SJCRH30 (cell line): ENCODE measurements at regions not wholly inside any gene's neighbourhood (a gene's known extent, or its start where the extent isn't known, plus 50 kb on each side); places are given as distances from the start of the nearest gene placed in this dataset.

Experiments used
- DNase-seq, 2 experiments: peaks; one replicate each; pipeline ENCODE4 v3.0.0-alpha.2; 2015 to 2020
- H3K27ac ChIP-seq: fragments of 250-450 bp; sonication (Bioruptor Pico); 2 replicates; pipeline ENCODE4 v1.5.1; 2020; ENCODE audit warnings: mild to moderate bottlenecking, moderate library complexity
- H3K27me3 ChIP-seq: fragments of 250-450 bp; sonication (Bioruptor Pico); 2 replicates; pipeline ENCODE4 v1.5.1; 2020; ENCODE audit warnings: mild to moderate bottlenecking, moderate library complexity
- H3K36me3 ChIP-seq: fragments of 250-450 bp; sonication (Bioruptor Pico); 2 replicates; pipeline ENCODE4 v1.5.1; 2020; ENCODE audit warnings: mild to moderate bottlenecking, moderate library complexity
- H3K4me1 ChIP-seq: fragments of 250-450 bp; sonication (Bioruptor Pico); 2 replicates; pipeline ENCODE4 v1.5.1; 2020; ENCODE audit warnings: mild to moderate bottlenecking, moderate library complexity
- H3K4me3 ChIP-seq: fragments of 250-450 bp; sonication (Bioruptor Pico); 2 replicates; pipeline ENCODE4 v1.5.1; 2020; ENCODE audit warnings: mild to moderate bottlenecking, moderate library complexity
- H3K9me3 ChIP-seq: fragments of 250-450 bp; sonication (Bioruptor Pico); replicated peaks from 2 replicates; pipeline ENCODE4 v1.5.1; 2020; ENCODE audit warnings: mild to moderate bottlenecking, moderate library complexity

DNA sequence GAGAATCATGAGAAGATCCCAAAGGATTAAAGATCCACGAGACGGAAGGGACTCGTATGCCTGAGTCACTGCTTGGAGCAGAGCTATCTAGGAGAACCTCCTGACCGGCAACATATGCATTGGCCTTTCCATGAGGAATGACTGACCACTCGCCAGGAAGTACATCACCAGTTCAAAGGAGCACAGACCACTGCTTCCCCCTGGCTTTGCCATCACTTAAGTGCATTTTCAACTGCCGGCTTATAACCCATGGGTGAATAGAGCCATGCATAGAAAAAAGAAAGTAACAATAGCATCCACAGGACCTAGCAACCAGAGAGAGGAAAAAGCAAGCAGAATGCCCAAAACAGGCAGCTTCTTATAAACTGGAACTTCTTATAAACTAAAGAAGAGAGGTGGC, 98.3 kb upstream of the ZC3H12C start:
- no peaks in the 10 kb centered on the region for H3K9me3 ChIP-seq
- H3K27me3 ChIP-seq, result no peaks in the 10 kb centered on the region
- no peak overlapping the region for H3K4me3 ChIP-seq
- peaks cover 15% of the 10 kb centered on the region for H3K4me1 ChIP-seq
- no peak overlapping the region; the same call in 1 of the 2 replicates for H3K27ac ChIP-seq
- H3K36me3 ChIP-seq, result no peaks in the 10 kb centered on the region
- no peak for DNase-seq

DNA sequence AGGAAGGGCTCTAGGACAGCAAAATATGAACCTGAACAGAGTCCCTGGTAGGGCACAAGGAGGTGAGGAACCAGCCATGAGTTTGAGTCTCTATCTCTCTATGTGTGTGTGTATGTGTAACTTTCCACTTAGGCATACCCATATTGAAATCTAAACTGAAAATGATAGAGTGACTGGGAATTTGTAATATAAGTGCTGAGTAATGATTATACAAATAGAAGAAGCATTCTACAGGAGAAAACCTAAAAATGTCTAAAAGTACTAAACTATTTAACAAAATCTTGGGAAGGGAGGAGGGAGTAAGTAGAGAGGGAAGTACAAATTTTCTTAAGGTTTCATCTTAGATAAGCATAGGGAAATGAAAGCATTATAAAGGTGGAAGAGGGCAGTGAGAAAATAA, 97.1 kb upstream of the ZC3H12C start:
- peaks cover 15% of the 10 kb centered on the region for H3K4me1 ChIP-seq
- H3K27ac ChIP-seq, result no peak overlapping the region
- H3K36me3 ChIP-seq, result no peaks in the 10 kb centered on the region
- no peaks in the 10 kb centered on the region for H3K27me3 ChIP-seq
- no peak overlapping the region for H3K4me3 ChIP-seq
- H3K9me3 ChIP-seq, result no peaks in the 10 kb centered on the region
- no peak for DNase-seq

DNA sequence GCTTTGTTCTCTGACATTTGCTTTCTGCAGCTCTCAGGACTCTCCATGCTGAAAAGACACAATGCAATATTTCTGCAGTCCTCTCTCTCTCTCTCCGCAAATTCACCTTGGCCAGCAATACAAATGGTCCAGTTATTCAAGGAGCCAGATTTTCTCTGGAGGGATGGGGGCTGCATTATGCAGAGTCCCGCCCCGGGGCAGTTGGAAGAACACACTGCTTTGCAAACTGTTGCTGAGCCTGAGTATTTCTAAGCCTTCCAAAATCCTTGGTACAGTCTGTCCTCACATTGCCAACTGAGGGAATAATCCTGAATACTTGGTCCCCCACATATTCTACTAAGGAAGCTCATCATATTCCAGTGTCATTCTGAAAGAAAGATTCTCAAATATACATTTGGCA, 94.3 kb upstream of the ZC3H12C start:
- no peaks in the 10 kb centered on the region for H3K27me3 ChIP-seq
- H3K9me3 ChIP-seq, result no peaks in the 10 kb centered on the region
- H3K4me1 ChIP-seq, result peaks cover 6% of the 10 kb centered on the region
- no peaks in the 10 kb centered on the region for H3K36me3 ChIP-seq
- no peak for DNase-seq
- H3K27ac ChIP-seq, result no peak overlapping the region
- no peak overlapping the region for H3K4me3 ChIP-seq

DNA sequence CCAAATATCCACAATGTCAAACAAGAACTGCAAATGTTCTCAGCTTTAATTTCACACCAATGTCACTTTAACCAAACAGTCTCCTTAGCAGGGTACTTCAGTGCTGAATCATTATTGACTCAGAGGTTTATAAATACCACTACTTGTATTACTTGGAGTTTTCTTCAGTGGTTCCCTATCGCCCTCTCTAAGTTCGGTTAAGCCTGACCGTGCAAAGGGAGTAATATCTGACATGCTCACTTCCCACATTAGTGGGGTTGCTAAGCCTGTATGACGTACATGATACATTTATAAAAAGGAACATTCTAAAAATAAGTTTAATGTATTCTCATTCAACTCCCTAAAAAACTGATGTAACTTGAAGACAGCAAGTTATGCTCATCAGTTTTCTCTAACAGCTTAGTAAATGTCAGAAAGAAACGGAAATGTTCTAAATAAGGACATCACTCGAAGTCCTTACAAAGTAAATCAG, 93.1 kb upstream of the ZC3H12C start:
- no peaks in the 10 kb centered on the region for H3K27me3 ChIP-seq
- H3K27ac ChIP-seq, result no peak overlapping the region
- H3K4me3 ChIP-seq, result no peak overlapping the region
- no peaks in the 10 kb centered on the region for H3K9me3 ChIP-seq
- DNase-seq, result peak in 1 of 2 experiments; percentile 16
- H3K4me1 ChIP-seq, result no peaks in the 10 kb centered on the region; the same call in 1 of the 2 replicates
- no peaks in the 10 kb centered on the region for H3K36me3 ChIP-seq

DNA sequence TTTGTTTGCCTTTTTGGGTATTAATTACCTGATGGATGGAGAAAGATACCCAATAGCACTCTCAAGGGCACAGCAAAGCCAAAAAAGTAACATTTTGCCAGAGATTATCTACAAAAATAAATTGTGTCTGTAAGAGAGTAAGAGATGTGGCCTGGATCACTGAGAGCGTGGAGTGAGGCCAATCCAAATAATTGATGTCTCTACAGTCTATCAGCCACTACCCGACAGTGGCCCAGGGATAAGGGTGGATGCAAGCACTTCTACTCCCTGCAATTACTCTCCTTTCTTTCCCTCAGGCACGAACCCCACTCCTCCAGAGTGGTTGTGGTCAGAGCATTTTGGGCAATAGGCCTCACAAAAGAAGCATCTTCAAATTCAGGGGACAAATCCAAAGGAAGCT, 92.3 kb upstream of the ZC3H12C start:
- no peak overlapping the region for H3K4me3 ChIP-seq

DNA sequence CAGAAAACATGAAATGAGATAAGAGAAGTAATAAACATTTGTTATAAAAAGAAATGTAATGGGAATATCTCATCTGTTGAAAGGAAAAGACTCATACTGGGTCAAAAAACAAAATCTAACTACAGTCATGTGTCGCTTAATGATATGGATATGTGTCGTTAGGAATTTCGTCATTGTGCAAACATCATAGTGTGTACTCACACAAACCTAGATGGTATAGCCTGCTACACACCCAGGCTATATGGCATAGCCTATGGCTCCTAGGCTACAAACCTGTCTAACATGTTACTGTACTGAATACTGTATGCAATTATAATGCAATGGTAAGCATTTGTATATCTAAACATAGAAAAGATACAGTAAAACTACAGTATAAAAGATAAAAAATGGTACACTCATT, 89.8 kb upstream of the ZC3H12C start:
- H3K27me3 ChIP-seq, result no peaks in the 10 kb centered on the region
- no peaks in the 10 kb centered on the region for H3K9me3 ChIP-seq
- no peaks in the 10 kb centered on the region; the same call in 1 of the 2 replicates for H3K4me1 ChIP-seq
- DNase-seq, result no peak
- no peak overlapping the region for H3K4me3 ChIP-seq
- no peak overlapping the region for H3K27ac ChIP-seq
- H3K36me3 ChIP-seq, result no peaks in the 10 kb centered on the region

More for the DNA sequence above, 92.3 kb upstream of the ZC3H12C start:
- H3K9me3 ChIP-seq, result no peaks in the 10 kb centered on the region
- H3K27ac ChIP-seq, result no peak overlapping the region
- no peaks in the 10 kb centered on the region for H3K27me3 ChIP-seq
- H3K4me1 ChIP-seq, result no peaks in the 10 kb centered on the region; the same call in 1 of the 2 replicates
- H3K36me3 ChIP-seq, result no peaks in the 10 kb centered on the region
- DNase-seq, result no peak

DNA sequence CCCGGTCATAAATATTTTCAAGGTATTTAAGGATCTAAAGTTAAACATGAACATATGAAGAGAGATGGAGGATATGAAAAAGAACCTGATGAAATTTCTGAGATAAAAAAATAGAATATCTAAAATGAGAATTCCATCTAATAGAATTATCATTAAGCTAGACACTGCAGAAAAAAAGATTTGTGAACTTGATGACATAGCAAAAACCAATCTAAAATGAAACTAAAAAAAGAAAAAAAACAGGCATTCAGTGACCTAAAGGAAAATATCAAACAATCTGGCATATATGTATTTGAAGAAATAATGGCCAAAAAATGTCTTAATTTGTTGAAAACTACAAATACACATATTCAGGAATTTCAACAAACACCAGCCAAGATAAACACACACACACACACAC, 81.6 kb upstream of the ZC3H12C start:
- H3K27ac ChIP-seq, result no peak overlapping the region
- H3K36me3 ChIP-seq, result no peaks in the 10 kb centered on the region
- DNase-seq, result no peak

DNA sequence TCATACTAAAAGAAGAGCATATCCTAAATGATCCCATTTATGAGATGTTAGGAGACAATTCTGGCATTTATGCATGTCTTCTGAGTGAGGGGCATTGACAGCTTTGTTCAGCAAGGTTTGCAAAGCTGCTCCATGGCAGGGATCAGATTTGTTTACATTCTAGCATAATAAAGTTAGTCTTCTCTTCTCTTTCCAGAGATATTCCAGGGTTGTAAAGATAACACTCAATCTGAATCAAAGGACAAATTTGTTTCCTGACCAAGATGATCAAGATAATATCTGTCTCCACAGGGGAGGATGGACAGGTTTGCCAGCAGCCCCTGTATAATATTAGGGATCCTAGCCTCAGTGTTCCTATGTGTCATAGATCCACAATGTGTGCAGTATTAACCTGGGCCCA, 77.5 kb upstream of the ZC3H12C start:
- DNase-seq, result no peak
- Histone ChIP-seq H3K27me3 (no peaks in the 10 kb centered on the region), H3K4me3 (no peak overlapping the region), H3K4me1 (no peaks in the 10 kb centered on the region), H3K9me3 (no peaks in the 10 kb centered on the region), H3K36me3 (no peaks in the 10 kb centered on the region), H3K27ac (no peak overlapping the region)

More for the DNA sequence above, 81.6 kb upstream of the ZC3H12C start:
- Histone ChIP-seq H3K4me1 (no peaks in the 10 kb centered on the region), H3K9me3 (no peaks in the 10 kb centered on the region), H3K27me3 (no peaks in the 10 kb centered on the region), H3K4me3 (no peak overlapping the region)

DNA sequence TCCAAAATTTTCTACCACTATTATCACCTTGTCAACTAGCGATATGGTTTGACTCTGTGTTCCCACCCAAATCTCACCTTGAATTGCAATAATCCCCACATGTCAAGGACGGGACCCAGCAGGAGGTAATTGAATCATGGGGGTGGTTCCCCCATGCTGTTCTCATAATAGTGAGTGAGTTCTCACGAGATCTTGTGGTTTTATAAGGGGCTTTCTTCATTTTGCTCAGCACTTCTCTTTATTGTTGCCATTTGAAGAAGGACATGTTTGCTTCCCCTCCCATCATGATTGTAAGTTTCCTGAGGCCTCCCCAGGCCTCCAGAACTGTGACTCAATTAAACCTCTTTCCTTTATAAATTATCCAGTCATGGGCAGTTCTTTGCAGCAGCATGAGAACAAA, 73.5 kb upstream of the ZC3H12C start:
- Histone ChIP-seq H3K27me3 (no peaks in the 10 kb centered on the region), H3K27ac (no peak overlapping the region), H3K4me1 (no peaks in the 10 kb centered on the region), H3K36me3 (no peaks in the 10 kb centered on the region), H3K4me3 (no peak overlapping the region), H3K9me3 (no peaks in the 10 kb centered on the region)
- no peak for DNase-seq

DNA sequence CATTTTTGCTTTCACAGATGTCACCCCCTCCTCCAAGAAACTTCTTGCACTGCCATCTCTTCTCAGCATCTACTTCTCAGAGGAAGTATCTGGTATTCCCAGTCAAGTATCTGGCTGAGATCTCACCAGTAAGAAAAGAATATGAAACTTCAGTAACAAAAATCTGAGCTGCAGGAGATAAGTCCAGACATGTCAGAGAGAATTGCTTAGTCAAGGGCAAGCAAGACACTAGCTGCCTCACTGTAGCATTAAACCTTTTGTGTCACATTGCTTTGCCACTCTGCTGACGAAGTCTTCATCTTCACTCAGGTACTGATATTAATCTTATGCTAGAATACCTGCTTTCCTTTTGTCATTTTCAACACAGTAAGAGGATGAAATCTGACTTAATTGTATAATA, 70.6 kb upstream of the ZC3H12C start:
- Histone ChIP-seq H3K27me3 (no peaks in the 10 kb centered on the region), H3K4me1 (no peaks in the 10 kb centered on the region), H3K27ac (no peak overlapping the region), H3K9me3 (no peaks in the 10 kb centered on the region), H3K36me3 (no peaks in the 10 kb centered on the region), H3K4me3 (no peak overlapping the region)
- no peak for DNase-seq

DNA sequence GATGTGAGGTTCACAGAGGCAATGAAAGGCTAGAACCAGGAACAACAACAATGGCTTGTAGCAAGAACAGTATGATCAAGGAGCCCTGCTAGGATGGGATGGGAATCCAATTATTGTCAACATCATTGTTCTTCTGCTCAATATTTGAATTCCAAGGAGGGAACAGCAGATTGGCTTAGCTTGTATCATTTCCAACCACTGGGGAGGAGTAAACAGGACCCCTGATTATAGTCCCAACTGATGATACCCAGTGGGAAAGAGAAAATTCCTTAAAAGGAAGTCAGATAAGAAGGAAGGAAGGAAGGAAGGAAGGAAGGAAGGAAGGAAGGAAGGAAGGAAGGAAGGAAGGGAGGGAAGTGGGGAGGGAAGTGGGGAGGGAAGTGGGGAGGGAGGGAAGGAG, 69.5 kb upstream of the ZC3H12C start:
- DNase-seq, result no peak
- H3K4me3 ChIP-seq, result no peak overlapping the region

DNA sequence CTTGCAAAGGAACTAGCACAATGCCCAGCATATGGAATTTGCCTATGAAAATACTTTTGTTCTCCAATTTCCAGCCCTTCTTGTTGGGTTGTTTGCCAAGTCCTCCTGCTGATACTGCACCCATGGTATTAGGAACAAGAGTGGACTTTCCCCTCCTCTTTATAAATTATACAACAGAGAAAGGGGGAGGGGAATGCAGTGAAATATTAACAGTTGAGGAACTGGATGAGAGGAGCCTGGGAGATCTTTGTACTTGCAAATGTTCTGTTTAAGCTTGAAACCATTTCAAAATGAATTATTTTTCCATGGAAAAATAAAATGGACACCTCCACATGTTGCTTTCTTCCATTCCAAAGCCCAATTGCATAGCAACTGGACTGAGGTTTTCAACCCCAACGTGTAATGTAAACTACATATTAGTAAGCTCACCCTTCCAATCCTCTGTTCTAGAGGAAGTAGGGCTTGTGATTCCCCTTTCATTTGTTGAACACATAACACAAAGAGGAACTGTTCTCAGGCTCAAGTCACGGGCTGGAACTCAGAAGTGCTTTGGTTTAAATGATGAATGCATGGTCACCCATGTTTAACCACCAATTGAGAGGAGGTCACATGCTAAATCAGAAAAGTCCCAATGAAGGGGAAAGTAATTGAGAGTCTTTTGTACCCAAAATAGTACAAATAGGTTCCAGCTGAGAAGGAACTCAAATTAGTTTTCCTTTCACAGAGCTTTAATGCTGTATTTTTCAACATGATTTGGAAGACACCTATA, 66.2 kb upstream of the ZC3H12C start:
- Histone ChIP-seq H3K9me3 (no peaks in the 10 kb centered on the region), H3K4me3 (no peak overlapping the region), H3K36me3 (no peaks in the 10 kb centered on the region), H3K4me1 (no peaks in the 10 kb centered on the region), H3K27me3 (no peaks in the 10 kb centered on the region), H3K27ac (no peak overlapping the region)
- DNase-seq, result no peak

More for the DNA sequence above, 69.5 kb upstream of the ZC3H12C start:
- H3K9me3 ChIP-seq, result no peaks in the 10 kb centered on the region
- no peaks in the 10 kb centered on the region for H3K4me1 ChIP-seq
- no peak overlapping the region for H3K27ac ChIP-seq
- H3K36me3 ChIP-seq, result no peaks in the 10 kb centered on the region
- H3K27me3 ChIP-seq, result no peaks in the 10 kb centered on the region

DNA sequence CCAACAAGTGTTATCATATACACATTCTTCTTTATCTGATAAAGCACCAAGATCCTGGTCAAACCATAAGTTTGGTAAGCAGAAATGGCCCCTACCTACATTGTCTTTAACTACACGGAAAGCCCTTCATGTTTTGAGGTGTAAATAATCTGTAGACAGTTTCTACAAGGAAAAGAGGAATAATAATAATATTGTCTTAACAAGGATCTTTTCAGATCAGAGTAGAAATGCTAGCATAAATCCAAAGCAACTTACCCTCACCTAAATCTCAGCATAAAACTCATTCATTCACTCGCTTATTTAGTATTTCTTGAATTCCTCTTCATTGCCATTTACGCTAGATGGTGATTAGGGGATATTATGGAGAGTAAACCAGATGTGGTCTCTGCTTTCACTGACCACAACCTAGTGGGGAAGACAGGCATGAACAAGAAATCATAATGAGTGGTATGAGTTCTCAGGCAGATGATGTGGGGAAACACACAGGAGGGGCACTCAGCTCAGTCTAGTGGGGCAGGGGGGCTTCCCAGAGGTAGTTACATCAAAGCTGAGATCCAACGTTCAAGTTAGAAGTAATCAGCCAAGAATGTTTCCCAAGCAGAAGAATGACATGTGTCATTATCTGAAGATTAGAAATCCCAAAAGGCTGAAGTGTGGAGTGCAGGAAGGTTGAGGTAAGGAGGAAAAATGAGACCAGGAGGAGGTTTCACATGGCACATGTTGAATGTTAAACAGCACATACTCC, 65.4 kb upstream of the ZC3H12C start:
- Histone ChIP-seq H3K27ac (no peak overlapping the region), H3K36me3 (no peaks in the 10 kb centered on the region), H3K4me3 (no peak overlapping the region), H3K27me3 (no peaks in the 10 kb centered on the region), H3K4me1 (no peaks in the 10 kb centered on the region), H3K9me3 (no peaks in the 10 kb centered on the region)
- DNase-seq, result no peak

DNA sequence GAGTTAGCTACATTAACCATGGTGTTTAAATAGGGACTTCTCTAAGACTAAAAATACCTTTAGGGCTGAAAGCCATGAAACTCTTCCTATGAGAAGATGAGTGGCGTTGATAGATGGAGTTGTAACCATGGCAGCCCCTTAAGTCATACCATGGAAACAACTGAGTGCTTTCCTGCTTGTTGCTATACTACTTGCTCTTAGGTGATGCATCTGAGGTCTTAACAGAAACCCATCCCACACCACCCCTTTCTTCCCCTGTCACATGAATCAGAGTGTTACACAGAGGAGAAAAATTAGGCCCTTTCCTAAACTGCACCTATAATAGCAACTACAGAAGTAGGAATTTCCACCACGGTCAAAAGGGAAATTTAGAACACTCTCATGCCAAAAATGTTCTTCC, 64.3 kb upstream of the ZC3H12C start:
- Histone ChIP-seq H3K36me3 (no peaks in the 10 kb centered on the region), H3K4me1 (no peaks in the 10 kb centered on the region), H3K9me3 (no peaks in the 10 kb centered on the region), H3K27me3 (no peaks in the 10 kb centered on the region), H3K27ac (no peak overlapping the region), H3K4me3 (no peak overlapping the region)
- DNase-seq, result no peak

DNA sequence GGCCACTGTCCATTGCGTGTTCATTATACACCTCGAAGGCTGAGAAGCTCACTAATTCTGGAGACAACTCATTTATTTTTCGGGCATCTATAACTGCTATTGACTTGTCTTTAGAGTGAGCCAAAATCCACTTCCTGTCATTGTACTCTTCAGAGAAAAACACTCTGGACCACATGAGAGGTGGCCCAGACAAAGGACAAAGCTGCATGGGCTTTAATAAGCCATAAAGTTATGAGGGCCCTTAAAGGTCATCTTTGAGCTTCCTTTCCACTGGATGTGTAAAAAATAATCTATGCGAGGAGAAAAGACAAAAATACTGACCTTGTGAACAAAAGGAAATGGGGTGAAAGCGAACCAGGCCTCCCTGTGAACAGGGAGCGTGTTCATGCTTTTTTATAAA, 63.5 kb upstream of the ZC3H12C start:
- H3K27ac ChIP-seq, result no peak overlapping the region
- DNase-seq, result no peak
- no peak overlapping the region for H3K4me3 ChIP-seq
- H3K9me3 ChIP-seq, result no peaks in the 10 kb centered on the region
- no peaks in the 10 kb centered on the region for H3K27me3 ChIP-seq
- H3K4me1 ChIP-seq, result no peaks in the 10 kb centered on the region
- H3K36me3 ChIP-seq, result no peaks in the 10 kb centered on the region
